Muscle layer of colon (tissue), 2 donors: ENCODE measurements at regions not wholly inside any gene's neighbourhood (a gene's known extent, or its start where the extent isn't known, plus 50 kb on each side); places are given as distances from the start of the nearest gene placed in this dataset.

Experiments
- H3K27ac ChIP-seq: one replicate; pipeline ENCODE4 v1.7.0; 2013; ENCODE audit warnings: low read depth, mild to moderate bottlenecking, low read length, moderate library complexity
- H3K27me3 ChIP-seq, 2 donors: one replicate each; pipeline ENCODE4 v1.7.0; 2013; ENCODE audit warnings: low read length in 2 of 2, mild to moderate bottlenecking in 2 of 2; ENCODE audit not compliant: insufficient read depth in 2 of 2, control insufficient read depth in 1 of 2
- H3K36me3 ChIP-seq: one replicate; pipeline ENCODE4 v1.7.0; 2013; ENCODE audit warnings: mild to moderate bottlenecking, low read length; ENCODE audit not compliant: insufficient read depth
- H3K4me1 ChIP-seq: one replicate; pipeline ENCODE4 v1.7.0; 2013; ENCODE audit warnings: mild to moderate bottlenecking, low read length; ENCODE audit not compliant: insufficient read depth
- H3K4me3 ChIP-seq, 2 donors: one replicate each; pipeline ENCODE4 v1.7.0; 2013; ENCODE audit warnings: low read length in 2 of 2, low read depth in 1 of 2, mild to moderate bottlenecking in 1 of 2, moderate library complexity in 1 of 2
- H3K9ac ChIP-seq: one replicate; pipeline ENCODE4 v1.7.0; 2013; ENCODE audit warnings: low read length
- H3K9me3 ChIP-seq: one replicate; pipeline ENCODE4 v1.7.0; 2013; ENCODE audit warnings: mild to moderate bottlenecking, low read length
- donor health status: abdominal sarcoma.
- donor health status: Adenocarcinoma of cecum.

DNA sequence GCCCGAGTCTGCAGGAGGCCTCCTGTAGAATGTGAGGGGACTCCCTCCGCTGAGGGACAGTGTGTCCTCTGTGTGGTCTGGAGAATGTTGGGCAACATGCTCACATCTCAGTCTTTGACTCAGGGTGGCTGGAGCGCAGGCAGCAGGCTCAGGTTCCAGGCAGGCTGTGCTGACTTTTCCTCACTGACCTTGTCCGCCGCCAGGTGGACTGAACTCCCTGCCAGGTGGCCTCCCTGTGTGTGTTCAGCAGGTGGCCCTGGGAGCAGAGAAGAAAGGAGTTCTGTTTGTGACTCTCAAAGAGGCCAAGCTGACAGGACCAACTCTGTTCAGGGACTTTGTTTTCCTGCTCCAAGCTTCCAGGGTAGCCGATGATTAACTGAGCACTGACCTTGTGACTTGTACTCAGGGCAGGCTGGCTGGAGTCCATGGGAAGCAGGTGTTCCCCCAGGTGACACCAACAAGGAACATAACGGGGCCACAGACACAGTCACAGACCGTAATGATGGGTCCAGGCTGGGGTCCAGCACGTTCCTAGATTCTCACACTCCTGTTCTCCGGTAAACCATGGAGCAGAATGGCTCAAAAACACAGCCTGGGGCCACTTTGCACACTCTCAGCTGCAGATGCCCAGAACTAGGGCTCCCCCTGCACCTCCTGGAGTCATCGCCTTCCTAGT, 439.8 kb downstream of the RNF144A start:
- Histone ChIP-seq H3K27ac (no peak overlapping the region), H3K9ac (no peak overlapping the region)

DNA sequence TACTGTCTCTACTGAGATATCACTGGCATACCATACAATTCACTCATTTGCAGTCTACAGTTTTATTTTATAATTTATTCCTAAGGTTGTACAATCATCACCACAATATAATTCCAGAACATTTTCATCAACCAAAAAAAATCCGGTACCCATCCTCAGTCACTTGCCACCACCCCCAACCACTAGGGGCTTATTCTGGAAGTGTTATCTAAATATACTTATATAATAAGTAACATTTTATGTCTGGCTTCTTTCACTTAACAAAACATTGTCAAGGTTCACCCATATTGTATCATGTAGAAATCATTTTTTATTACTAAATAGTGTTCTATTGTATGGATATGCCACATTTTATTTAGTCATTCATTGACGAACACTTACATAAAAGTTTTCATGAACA, 440.8 kb downstream of the RNF144A start:
- H3K27ac ChIP-seq, result no peak overlapping the region
- no peak overlapping the region for H3K4me3 ChIP-seq
- no peak overlapping the region for H3K9ac ChIP-seq
- no peaks in the 10 kb centered on the region for H3K36me3 ChIP-seq
- H3K4me1 ChIP-seq, result no peaks in the 10 kb centered on the region
- no peaks in the 10 kb centered on the region for H3K9me3 ChIP-seq
- no peaks in the 10 kb centered on the region for H3K27me3 ChIP-seq

More for the DNA sequence above, 439.8 kb downstream of the RNF144A start:
- H3K4me3 ChIP-seq, result no peak overlapping the region
- no peaks in the 10 kb centered on the region for H3K9me3 ChIP-seq
- no peaks in the 10 kb centered on the region for H3K36me3 ChIP-seq
- H3K4me1 ChIP-seq, result no peaks in the 10 kb centered on the region
- H3K27me3 ChIP-seq, result no peaks in the 10 kb centered on the region

DNA sequence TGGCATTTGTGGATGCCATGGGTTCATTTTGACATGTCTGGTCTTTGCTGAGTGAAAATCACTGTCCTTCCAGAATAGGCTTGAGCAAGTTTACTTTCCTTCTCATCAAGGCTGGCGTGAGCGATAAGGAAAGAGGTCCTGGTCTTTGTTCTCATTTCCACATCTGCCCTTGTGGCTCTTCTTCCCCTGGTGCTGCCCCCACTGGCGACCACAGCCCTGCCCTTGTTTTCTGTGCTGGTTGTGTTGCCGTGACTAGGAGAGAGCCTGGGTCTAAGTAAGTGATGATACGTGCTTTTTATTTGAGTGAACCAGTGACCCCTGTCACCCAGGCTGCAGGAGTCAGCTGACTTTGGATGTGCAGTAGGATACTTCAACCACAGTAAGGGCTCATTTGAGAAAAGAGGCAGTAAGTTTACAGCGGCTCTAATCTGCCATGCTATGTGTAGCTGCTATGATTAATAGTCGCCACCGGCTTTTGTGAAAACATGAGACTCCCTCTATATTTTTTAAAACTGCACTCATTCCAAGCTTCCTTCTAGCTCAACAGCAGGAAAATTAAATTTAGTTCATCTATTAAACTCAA, 441.7 kb downstream of the RNF144A start:
- H3K9ac ChIP-seq, result no peak overlapping the region
- no peaks in the 10 kb centered on the region for H3K4me1 ChIP-seq
- no peaks in the 10 kb centered on the region for H3K9me3 ChIP-seq

DNA sequence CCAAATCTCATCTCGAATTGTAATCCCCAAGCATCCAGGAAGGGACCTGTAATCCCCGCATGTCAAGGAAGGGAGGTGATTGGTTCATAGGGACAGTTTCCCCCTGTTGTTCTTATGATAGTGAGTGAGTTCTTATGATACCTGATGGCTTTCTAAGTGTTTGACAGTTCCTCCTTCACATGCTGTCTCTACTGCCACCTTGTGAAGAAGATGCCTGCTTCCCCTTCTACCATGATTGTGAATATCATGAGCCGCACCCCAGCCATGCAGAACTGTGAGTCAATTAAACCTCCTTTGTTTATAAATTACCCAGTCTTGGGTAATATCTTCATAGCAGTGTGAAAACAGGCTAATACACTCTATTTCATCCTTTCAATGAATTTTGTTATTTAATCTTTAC, 446.7 kb downstream of the RNF144A start:
- no peak overlapping the region for H3K4me3 ChIP-seq
- H3K9me3 ChIP-seq, result no peaks in the 10 kb centered on the region
- H3K4me1 ChIP-seq, result no peaks in the 10 kb centered on the region
- no peaks in the 10 kb centered on the region for H3K36me3 ChIP-seq
- H3K27ac ChIP-seq, result no peak overlapping the region
- H3K9ac ChIP-seq, result no peak overlapping the region
- no peaks in the 10 kb centered on the region for H3K27me3 ChIP-seq

More for the DNA sequence above, 441.7 kb downstream of the RNF144A start:
- Histone ChIP-seq H3K4me3 (no peak overlapping the region), H3K27me3 (no peaks in the 10 kb centered on the region), H3K27ac (no peak overlapping the region), H3K36me3 (no peaks in the 10 kb centered on the region)

DNA sequence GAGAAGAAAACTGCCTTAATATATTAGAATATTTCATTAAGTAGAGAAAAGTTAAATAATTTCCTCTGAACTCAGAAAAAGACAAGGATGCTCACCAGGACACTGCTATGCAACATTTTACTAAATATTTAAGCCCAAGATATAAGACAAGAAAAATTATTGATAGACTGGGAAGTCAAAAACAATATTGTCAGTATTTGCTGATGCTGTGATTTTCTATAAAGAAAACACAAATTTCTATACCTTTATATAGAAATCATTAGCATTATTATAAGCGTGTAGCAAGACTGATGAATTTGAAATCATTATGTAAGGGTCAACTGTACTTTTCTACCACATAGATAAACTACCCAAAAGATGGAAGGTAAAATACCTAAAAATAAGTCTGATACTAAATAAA, 451.0 kb downstream of the RNF144A start:
- Histone ChIP-seq H3K27me3 (no peaks in the 10 kb centered on the region), H3K4me1 (no peaks in the 10 kb centered on the region), H3K9me3 (no peaks in the 10 kb centered on the region)

DNA sequence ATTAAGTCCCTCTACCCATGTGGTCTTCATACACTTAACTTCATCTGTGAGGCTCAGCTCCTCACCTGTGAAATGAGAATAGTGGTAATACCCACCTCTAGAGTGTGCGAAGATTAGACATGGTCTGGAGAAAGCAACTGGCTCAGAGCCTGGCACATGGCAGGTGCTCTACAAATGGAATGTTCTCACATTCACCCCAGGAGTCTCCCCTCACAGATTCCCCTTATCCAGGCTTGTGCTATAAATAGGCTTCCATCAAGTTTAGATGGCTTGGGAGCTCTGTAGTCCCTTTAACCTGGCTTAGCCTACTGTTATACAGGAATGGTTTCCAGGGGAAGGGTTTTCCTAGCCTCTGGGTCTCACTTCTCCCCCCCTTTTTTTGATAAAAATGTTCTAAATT, 455.9 kb downstream of the RNF144A start:
- H3K27me3 ChIP-seq, result no peaks in the 10 kb centered on the region
- no peaks in the 10 kb centered on the region for H3K9me3 ChIP-seq
- H3K9ac ChIP-seq, result no peak overlapping the region
- H3K36me3 ChIP-seq, result no peaks in the 10 kb centered on the region
- H3K27ac ChIP-seq, result no peak overlapping the region
- no peak overlapping the region for H3K4me3 ChIP-seq
- H3K4me1 ChIP-seq, result peaks cover 6% of the 10 kb centered on the region

More for the DNA sequence above, 451.0 kb downstream of the RNF144A start:
- H3K4me3 ChIP-seq, result no peak overlapping the region
- no peaks in the 10 kb centered on the region for H3K36me3 ChIP-seq
- H3K27ac ChIP-seq, result no peak overlapping the region
- no peak overlapping the region for H3K9ac ChIP-seq

DNA sequence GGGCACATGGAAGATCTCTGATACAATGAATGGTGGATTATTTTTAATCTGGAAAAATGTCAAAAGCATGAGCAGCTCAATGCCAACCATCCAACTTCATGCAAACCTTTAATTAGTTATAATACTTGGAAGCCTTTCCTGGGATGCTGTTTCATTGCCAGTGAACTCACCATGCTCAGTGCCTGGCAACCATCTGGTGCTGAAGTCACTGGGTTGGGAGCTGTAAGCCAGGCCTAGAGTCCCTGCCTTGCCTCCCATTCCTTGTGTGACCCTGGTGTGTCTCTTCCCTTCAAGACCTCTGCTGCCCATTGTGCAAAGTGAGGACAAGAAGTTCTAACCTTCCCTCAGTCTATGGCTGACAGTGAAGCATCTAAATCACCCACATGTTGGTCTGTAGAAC, 458.7 kb downstream of the RNF144A start:
- H3K36me3 ChIP-seq, result no peaks in the 10 kb centered on the region
- peaks cover 12% of the 10 kb centered on the region for H3K4me1 ChIP-seq
- H3K27me3 ChIP-seq, result no peaks in the 10 kb centered on the region
- no peaks in the 10 kb centered on the region for H3K9me3 ChIP-seq
- H3K9ac ChIP-seq, result no peak overlapping the region
- H3K27ac ChIP-seq, result no peak overlapping the region
- H3K4me3 ChIP-seq, result no peak overlapping the region

DNA sequence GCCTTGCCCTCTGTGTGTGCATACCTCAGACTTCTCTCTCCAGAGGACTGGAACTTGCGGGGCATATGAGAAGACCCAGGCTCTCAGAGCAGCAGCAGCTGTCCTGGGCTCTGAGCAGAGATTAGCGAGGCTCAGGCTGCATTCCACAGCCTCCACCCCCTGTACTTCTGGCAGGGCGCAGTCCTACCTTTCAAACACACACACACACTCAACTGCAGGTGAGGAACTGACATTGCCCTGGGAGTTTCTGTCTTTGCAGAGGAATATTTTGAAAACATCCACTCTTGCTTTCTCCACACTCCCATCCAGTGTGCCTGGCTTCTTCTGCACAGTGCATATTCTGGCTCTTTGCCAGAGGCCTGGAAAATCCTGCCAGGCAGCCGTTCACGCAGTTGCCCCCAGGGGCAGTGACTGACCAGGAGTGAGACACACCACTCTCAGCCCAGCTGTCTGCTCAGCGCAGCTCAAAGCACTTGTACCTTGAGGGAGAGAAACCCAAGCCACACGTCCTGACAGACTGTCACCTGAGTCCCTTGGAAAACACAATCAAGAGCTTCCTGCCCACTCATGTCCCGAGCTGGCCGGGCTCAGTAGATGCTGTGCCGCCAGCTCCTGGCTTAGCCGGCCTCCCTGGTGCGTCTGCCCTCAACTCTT, 460.8 kb downstream of the RNF144A start:
- Histone ChIP-seq H3K36me3 (no peaks in the 10 kb centered on the region), H3K27ac (no peak overlapping the region), H3K4me1 (peaks cover 12% of the 10 kb centered on the region), H3K9ac (no peak overlapping the region), H3K4me3 (no peak overlapping the region), H3K9me3 (no peaks in the 10 kb centered on the region), H3K27me3 (no peaks in the 10 kb centered on the region)

DNA sequence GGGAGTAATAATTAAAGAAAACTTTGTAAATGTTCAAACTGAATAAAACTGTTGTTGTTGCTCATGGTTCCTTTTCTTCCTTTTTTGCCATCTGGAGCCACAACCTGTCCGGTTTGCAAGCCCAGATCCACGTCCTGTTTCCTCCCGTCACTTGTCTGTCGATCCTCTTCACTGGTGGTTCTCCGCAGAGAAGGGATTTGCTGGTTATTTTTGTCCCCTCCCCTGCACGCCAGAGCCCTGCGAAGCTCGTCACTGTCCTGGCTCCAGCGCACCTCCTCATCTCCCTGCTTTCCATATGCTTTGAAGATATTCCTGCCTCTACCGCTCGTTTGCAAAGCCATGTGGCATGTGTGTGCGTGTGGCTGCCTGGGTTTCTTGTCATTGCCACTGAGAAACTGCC, 461.4 kb downstream of the RNF144A start:
- H3K36me3 ChIP-seq, result no peaks in the 10 kb centered on the region
- no peak overlapping the region for H3K4me3 ChIP-seq
- H3K9me3 ChIP-seq, result no peaks in the 10 kb centered on the region
- no peak overlapping the region for H3K9ac ChIP-seq
- no peaks in the 10 kb centered on the region for H3K27me3 ChIP-seq
- H3K4me1 ChIP-seq, result peaks cover 12% of the 10 kb centered on the region
- H3K27ac ChIP-seq, result no peak overlapping the region

DNA sequence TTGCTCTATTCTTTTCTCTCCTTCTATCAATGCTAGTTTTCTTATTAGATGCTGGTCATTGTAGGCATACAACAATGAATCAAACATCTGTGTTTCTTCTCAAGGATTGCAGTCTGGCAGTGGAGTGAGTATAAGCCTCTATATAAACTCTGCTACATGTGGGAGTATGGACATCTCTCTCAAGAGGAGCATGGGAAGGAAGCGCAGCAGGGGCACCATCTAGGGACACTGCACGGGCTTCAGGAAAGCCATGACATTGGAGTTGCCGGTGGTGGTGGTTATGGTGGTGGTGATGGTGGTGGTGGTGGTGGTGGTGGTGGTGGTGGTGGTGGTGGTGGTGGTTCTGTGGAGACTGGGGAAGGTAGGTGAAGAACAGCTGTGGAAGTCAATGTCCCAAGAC, 462.6 kb downstream of the RNF144A start:
- Histone ChIP-seq H3K9me3 (no peaks in the 10 kb centered on the region), H3K9ac (no peak overlapping the region), H3K4me1 (peaks cover 12% of the 10 kb centered on the region), H3K27ac (no peak overlapping the region), H3K27me3 (no peaks in the 10 kb centered on the region), H3K36me3 (no peaks in the 10 kb centered on the region), H3K4me3 (no peak overlapping the region)

DNA sequence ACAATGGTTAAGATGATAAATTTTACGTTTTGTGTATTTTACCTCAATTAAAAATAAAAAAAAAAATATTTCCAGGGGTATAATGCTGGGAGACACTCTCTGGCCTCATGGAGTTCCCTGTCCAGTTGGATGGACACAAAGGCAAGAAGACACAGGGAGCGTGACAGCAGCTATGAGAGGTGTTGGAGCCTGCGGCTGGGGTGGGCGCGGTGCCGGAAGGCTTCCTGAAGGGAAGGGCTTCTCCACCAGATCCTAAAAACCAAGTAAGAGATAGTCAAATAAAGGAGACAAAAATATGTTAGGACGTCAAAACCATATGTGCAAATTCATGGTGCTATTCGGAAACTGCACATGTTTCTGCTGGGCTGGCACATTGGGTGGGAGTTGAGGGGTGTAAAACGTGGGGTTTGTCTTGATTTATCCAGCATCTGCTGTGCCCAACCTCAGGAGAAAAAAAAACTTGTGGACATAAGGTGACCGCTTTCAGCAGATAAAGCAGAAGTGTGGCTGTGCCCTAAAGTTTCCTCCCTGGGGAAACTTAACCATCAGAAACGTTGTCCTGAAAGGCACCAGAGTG, 467.6 kb downstream of the RNF144A start:
- H3K9me3 ChIP-seq, result no peaks in the 10 kb centered on the region
- no peaks in the 10 kb centered on the region for H3K36me3 ChIP-seq
- no peaks in the 10 kb centered on the region for H3K27me3 ChIP-seq
- no peak overlapping the region for H3K27ac ChIP-seq
- no peak overlapping the region for H3K4me3 ChIP-seq
- H3K4me1 ChIP-seq, result no peaks in the 10 kb centered on the region
- H3K9ac ChIP-seq, result no peak overlapping the region
